MV-4-11 (cell line): ENCODE measurements at regions not wholly inside any gene's neighbourhood (a gene's known extent, or its start where the extent isn't known, plus 50 kb on each side); places are given as distances from the start of the nearest gene placed in this dataset.

Experiments
- DNase-seq: peaks from one replicate; lab custom pipeline; 2025; lab: John Stamatoyannopoulos, UW

GRCh38 chr2:125042727-125043126, 1017.6 kb downstream of the CNTNAP5 start:
- DNase-seq = no peak

- DNase-seq = no peak
Observed at GRCh38 chr2:125070726-125071505, 1045.8 kb downstream of the CNTNAP5 start.

GRCh38 chr2:125073440-125073839, 1048.4 kb downstream of the CNTNAP5 start:
- no peak for DNase-seq

- DNase-seq = no peak
Observed at GRCh38 chr2:125085904-125086303, 1060.8 kb downstream of the CNTNAP5 start.

- DNase-seq = no peak
Observed at GRCh38 chr2:125086313-125087184, 1061.5 kb downstream of the CNTNAP5 start.

- no peak for DNase-seq
Observed at GRCh38 chr2:125092276-125093009, 1067.4 kb downstream of the CNTNAP5 start.

- DNase-seq = no peak
Observed at GRCh38 chr2:125095826-125096225, 1070.7 kb downstream of the CNTNAP5 start.

- no peak for DNase-seq
Observed at GRCh38 chr2:125106710-125107109, 1081.6 kb downstream of the CNTNAP5 start.

GRCh38 chr2:125107446-125107845, 1082.4 kb downstream of the CNTNAP5 start:
- DNase-seq = no peak

- no peak for DNase-seq
Observed at GRCh38 chr2:125108251-125108650, 1083.2 kb downstream of the CNTNAP5 start.

GRCh38 chr2:125125902-125126301, 1100.8 kb downstream of the CNTNAP5 start:
- no peak for DNase-seq

GRCh38 chr2:125160947-125161346, 1135.9 kb downstream of the CNTNAP5 start:
- no peak for DNase-seq

- DNase-seq = no peak
Observed at GRCh38 chr2:125167152-125167551, 1142.1 kb downstream of the CNTNAP5 start.

- DNase-seq = no peak
Observed at GRCh38 chr2:125167820-125168219, 1142.7 kb downstream of the CNTNAP5 start.

GRCh38 chr2:125168442-125168841, 1143.4 kb downstream of the CNTNAP5 start:
- DNase-seq = no peak

- no peak for DNase-seq
Observed at GRCh38 chr2:125169022-125169763, 1144.1 kb downstream of the CNTNAP5 start.

- no peak for DNase-seq
Observed at GRCh38 chr2:125169764-125170146, 1144.7 kb downstream of the CNTNAP5 start.

- DNase-seq = no peak
Observed at GRCh38 chr2:125172181-125172580, 1147.1 kb downstream of the CNTNAP5 start.

- no peak for DNase-seq
Observed at GRCh38 chr2:125175415-125175814, 1150.3 kb downstream of the CNTNAP5 start.

- no peak for DNase-seq
Observed at GRCh38 chr2:125185691-125186270, 1160.7 kb downstream of the CNTNAP5 start.

- DNase-seq = no peak
Observed at GRCh38 chr2:125207431-125207830, 1182.3 kb downstream of the CNTNAP5 start.
